LNCaP clone FGC (cell line): ENCODE measurements at regions not wholly inside any gene's neighbourhood (a gene's known extent, or its start where the extent isn't known, plus 50 kb on each side); places are given as distances from the start of the nearest gene placed in this dataset.

ENCODE experiments used
- DNase-seq: peaks from one replicate; pipeline ENCODE4 v3.0.0-alpha.2; 2011; ENCODE audit warnings: low read depth
- H3K4me3 ChIP-seq: 2 replicates; pipeline ENCODE4 v1.5.1; 2011; ENCODE audit warnings: mild to moderate bottlenecking, low read depth, low read length, control low read depth
- CTCF ChIP-seq: IDR thresholded peaks from 2 replicates; pipeline ENCODE4 v1.5.1; 2012; ENCODE audit warnings: mild to moderate bottlenecking; ENCODE audit not compliant: control insufficient read depth, insufficient read depth; ENCODE audit errors: extremely low read depth

GRCh38 chr7:36017111-36017510 is 135.9 kb upstream of the EEPD1 start:
- no peak for DNase-seq
- TF ChIP-seq CTCF, result no peak

GRCh38 chr7:36018816-36019484 is 134.1 kb upstream of the EEPD1 start:
- no peak overlapping the region for H3K4me3 ChIP-seq
- TF ChIP-seq CTCF, result no peak
- DNase-seq, result no peak

More at GRCh38 chr7:36017111-36017510, 135.9 kb upstream of the EEPD1 start:
- no peak overlapping the region for H3K4me3 ChIP-seq

- no peak for DNase-seq
- no peak overlapping the region for H3K4me3 ChIP-seq
These were observed 133.5 kb upstream of the EEPD1 start for GRCh38 chr7:36019538-36019937.

GRCh38 chr7:36019980-36020379 is 133.1 kb upstream of the EEPD1 start:
- DNase-seq, result no peak
- no peak overlapping the region for H3K4me3 ChIP-seq
- no peak for TF ChIP-seq CTCF

More at GRCh38 chr7:36019538-36019937, 133.5 kb upstream of the EEPD1 start:
- TF ChIP-seq CTCF, result no peak

- no peak for DNase-seq
- TF ChIP-seq CTCF, result peak; percentile 46
These were observed 131.7 kb upstream of the EEPD1 start for GRCh38 chr7:36021367-36021766.

GRCh38 chr7:36021917-36022550 is 131.0 kb upstream of the EEPD1 start:
- no peak for DNase-seq
- H3K4me3 ChIP-seq, result no peak overlapping the region
- no peak for TF ChIP-seq CTCF

More at GRCh38 chr7:36021367-36021766, 131.7 kb upstream of the EEPD1 start:
- no peak overlapping the region for H3K4me3 ChIP-seq
